GM12875 (cell line): ENCODE measurements at regions not wholly inside any gene's neighbourhood (a gene's known extent, or its start where the extent isn't known, plus 50 kb on each side); places are given as distances from the start of the nearest gene placed in this dataset.

Source experiments
- H3K4me3 ChIP-seq: one replicate; pipeline ENCODE4 v1.5.1; 2011; ENCODE audit warnings: low read depth, low read length, control low read depth
- CTCF ChIP-seq: IDR thresholded peaks from 2 replicates; pipeline ENCODE4 v1.5.1; 2011; ENCODE audit warnings: low read depth, mild to moderate bottlenecking, control low read depth, inconsistent platforms, low read length, moderate library complexity, borderline replicate concordance; ENCODE audit not compliant: insufficient read depth

- no peak overlapping the region for H3K4me3 ChIP-seq
- 0 out of 2 replicates have a peak, but pooled peaks have one; percentile 12 for TF ChIP-seq CTCF
These were observed 252.1 kb upstream of the N4BP1 start for GRCh38 chr16:48862087-48862532.

GRCh38 chr16:48860341-48860740 is 250.4 kb upstream of the N4BP1 start:
- no peak overlapping the region for H3K4me3 ChIP-seq
- no peak for TF ChIP-seq CTCF

GRCh38 chr16:48852951-48853350 is 243.0 kb upstream of the N4BP1 start:
- no peak overlapping the region for H3K4me3 ChIP-seq
- no peak for TF ChIP-seq CTCF

DNA sequence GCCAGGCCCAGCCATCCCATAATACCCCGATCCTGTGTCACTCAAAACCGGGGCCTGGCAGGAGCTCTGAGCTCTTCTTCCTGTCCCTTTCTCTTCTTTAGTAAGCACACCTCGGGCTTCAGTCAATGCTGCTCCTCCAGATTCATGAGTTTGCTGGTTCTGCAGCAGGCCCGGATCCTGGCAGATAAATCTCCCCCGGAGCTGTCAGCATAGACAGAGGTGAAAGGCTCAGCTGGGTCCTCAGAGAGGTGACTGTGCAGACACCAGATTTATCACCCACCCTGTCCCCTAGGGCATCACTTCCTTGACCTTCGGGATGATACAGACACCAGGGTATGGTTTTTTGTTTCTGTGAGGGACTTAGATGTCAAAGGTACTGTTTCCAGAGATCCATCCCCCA is 242.5 kb upstream of the N4BP1 start:
- no peak for TF ChIP-seq CTCF
- H3K4me3 ChIP-seq = no peak overlapping the region

- no peak for TF ChIP-seq CTCF
- no peak overlapping the region for H3K4me3 ChIP-seq
These were observed 240.3 kb upstream of the N4BP1 start for GRCh38 chr16:48850097-48850770.

DNA sequence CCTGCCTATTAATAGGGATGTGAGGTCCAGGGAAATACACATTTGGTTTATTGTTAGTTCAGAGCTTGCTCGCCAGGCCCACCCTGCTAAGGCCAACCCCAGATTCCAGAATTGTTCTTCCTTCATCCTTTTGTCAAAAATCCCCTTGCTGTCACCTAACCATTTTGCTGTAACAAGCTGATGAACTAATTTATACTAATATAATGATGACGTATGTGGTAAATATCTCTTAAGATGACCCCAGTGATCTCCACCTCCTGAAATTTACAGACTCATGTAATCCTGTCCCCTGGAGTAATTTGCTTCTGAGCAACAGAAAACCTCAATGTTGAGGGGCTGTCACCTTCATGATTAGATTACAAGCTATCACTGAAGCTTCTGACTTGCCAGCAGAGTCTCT is 236.3 kb upstream of the N4BP1 start:
- no peak overlapping the region for H3K4me3 ChIP-seq
- no peak for TF ChIP-seq CTCF

DNA sequence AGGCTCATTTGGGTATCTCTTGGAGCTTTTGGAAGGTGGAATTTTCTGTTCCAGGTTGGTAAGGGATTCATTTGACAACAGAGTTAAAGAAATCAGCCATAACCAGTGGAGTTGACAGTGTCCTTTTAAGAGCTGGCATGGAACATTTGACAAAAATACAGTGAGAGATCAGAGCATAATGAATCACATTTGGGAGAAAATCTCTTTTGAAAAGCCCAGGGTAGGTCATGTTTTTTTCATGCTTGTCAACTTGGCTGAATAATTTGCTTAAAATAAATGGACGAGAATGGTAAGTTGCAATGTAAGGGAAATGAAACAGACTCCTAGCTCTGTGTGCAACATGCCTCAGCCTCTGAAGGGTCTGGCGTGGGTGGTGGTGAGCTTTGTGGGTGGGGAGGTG is 235.3 kb upstream of the N4BP1 start:
- no peak for TF ChIP-seq CTCF
- no peak overlapping the region for H3K4me3 ChIP-seq
